ENCODE measurements at regions not wholly inside any gene's neighbourhood (a gene's known extent, or its start where the extent isn't known, plus 50 kb on each side); places are given as distances from the start of the nearest gene placed in this dataset.
"Not testable (repeated sequence)": the region's sequence is repeated elsewhere in the genome, so short reads cannot be mapped to it uniquely, and the experiment has no call there.

DNA sequence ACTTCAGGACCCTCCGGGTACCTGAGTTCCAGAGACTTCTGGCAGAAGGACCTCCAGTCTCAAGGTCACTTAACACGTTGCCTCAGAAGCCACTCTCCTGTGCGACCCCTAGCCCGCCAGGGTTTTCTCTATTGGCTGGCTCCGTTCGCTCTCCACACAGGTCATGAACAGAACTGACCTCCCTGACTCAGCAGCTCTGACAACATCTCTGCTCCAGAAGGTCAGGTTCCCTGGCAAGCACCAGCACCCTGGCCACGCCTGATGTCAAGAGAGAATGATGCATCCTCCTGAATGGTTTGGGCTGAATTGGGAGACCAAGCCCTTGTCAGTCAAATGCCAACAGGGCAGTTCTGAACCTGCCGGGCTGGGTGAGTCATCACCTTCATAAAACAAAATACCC lies 84.3 kb upstream of the TMEM45B start:
- DNase-seq = no peak

DNA sequence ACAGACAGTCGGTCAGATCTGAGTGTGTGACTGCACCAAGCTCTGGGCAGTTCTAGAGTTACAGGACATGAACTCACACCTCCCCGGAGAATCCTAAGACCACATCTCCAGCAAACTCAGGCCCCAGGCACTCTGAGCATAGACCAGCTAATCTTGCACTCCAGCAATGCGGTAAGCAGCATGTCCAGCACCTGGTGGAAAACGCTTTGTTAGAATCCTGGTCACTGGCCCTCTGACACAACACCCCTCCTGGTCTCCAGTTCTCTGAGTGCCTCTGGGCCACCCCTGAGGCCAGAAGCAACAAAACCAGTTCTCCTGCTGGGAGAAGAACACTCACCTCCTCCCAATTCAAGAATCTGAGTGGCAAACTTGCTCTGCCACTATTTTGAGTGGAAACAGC lies 82.7 kb upstream of the TMEM45B start:
- no peak for DNase-seq

DNA sequence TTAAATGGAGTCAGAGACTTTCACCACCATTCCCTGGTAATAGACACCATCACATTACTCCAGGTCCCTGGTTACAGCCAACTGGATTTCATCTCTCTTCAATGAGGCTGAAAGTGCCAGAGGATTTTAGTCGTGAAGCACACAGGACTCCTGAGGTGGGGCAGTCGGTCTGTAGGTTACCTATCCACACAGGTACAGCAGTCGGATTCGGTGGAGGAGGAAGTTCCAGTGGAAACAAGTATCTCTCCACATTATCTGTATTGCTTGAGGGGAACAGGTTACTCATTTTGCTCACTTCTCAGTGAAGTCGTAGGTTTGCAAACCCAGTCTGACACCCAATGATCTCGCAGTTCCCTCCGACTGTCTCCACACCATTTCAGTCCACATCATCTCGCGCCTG lies 82.3 kb upstream of the TMEM45B start:
- no peak for DNase-seq

DNA sequence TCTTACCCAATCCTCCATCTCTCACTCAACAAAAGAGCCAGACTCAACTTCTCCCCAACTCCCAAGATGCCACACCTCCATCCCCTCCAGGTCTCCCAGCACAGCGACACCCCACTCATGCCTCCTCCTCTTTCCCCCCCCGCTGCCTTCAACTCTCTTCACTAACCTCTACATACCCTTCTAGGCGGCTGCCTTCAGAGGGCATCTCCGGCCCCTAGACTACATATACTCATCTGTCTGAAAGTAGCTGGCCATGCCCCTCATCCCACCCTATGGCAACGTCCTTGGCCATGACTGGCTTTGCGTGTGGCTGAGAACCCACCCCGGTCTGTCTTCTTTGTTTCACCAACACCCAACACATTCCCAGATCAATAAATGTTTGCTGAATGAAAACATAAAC lies 81.7 kb upstream of the TMEM45B start:
- DNase-seq = no peak

DNA sequence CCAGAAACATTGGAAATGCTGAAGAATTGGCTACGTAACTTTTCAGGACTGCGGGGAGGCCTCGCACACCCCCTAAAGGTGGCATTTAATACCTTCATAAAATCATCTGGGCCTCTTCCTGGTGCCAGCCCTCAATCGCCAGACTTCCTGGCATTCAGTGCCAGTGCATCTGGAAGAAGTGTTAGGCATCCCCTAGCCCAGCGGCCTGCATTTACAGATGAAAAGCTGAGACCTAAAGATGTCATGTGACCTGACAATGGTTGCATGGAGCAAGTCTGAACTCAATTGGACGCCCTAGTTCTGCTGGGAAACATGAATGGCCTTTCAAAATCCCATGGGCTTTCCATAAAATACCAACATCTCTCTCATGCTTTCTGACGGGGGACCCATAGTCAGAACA lies 81.0 kb upstream of the TMEM45B start:
- no peak for DNase-seq

DNA sequence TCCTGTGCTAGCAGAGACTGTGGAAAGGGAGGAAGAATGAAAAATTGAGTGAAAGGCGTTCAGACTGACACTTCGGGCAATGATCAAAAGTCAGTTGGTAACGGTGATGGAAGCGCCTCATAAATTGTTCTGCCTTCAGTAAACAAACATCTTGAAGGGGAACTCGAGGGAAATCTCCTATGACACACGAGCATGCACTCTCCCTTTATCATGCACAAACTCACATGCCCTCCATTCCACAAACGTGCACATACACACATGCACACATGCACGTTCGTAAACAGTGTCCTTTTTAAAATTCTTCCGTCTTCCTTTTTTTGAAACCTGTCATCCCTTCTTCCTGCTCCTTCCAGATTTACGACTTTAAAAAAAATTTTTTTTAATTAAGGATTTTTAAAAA lies 77.8 kb upstream of the TMEM45B start:
- DNase-seq = no peak

DNA sequence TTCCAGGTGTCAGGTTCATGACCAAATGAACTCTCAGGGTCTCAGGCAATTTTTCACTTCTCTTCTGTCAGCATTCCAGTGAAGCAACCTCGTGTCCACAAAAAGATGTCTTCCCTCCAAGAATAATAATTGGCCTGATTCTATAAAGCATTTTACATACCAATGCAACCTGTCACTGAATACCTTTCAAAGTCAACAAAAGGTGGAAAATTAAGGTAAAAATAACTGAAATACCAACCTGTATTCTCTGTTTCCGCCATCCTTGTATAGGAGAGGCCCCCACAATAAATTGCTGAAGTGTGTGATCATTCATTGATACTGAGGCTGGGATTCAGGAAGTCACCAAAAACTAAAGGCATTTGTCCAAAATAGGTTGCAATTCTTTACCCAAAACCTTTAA lies 77.4 kb upstream of the TMEM45B start:
- no peak for DNase-seq

DNA sequence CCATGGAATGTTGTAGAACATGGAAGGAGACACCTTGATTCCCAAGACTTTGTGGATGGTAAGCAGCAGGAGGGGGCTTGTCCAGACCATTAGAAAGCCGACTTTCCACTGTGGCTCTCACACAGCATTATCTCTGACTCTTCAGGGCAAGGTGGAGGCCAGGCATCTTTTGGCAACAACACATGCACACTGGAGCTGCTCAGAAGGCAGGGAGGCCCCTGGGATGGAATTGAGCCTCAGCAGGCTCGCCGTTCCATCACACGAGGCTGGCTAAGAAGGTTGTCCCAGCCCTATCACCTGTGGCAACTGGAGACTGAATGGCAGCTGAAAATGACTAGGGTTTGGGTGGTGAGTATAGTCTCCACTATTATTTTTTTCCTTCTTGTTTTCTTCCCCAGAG lies 76.3 kb upstream of the TMEM45B start:
- DNase-seq = no peak

DNA sequence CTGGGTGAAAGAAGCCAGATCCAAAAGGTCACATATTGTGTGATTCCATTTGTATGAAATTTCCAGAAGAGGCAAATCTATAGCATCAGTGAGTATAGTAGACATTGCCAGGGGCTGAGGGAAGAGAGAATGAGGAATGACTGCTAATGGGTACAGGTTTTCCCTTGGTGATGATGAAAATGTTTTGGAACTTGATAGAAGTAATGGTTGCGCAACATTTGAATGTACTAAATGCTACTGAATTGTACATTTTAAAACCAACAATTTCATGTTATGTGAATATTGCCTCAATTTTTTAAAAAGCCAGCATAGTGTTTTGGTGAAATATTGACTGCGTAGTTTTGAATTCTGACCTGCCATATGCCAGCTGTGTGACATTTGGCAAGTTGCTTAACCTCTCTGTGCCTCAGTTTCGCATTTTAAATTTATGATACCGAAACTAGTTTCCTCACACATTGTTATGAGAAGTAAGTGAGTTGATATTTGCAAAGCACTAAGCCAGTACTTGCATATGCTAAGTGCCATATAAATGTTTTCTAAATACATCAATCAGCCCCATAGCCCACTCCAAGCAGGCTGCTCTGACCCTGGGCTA lies 75.4 kb upstream of the TMEM45B start:
- DNase-seq = no peak

DNA sequence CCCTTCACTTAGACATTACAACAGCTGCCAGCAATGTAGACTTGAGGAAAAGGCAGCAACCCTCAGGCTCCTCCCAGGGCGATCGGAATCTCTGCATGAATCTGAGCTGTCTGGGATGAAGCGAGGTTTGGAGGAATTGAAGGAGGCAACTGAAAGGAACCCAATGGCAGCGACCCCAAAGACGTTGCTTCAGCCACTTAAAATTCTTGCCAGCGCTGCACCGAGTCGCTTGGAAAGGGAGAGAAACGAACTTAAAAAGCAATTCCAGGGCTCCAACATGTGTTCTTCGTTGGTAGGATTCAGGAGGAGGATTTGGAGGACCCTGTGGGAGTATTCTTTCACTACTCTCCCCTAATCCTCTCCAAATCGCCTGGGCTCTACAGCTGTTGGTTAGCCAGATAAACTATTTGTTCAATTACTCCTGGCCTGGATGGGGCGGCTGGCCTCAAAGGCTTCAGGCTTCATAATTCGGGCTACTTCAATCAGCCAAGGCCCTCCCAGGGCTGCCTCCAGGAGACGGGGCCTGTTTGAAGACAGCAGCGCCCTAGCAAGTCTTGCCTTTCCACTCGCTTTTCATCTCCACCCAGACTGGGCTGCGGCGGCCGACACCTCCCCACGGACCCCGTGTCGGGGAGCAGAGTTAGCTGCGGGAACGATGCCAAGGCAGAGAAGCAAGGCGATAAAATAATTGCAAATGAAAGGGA lies 72.4 kb upstream of the TMEM45B start:
- no peak for DNase-seq

DNA sequence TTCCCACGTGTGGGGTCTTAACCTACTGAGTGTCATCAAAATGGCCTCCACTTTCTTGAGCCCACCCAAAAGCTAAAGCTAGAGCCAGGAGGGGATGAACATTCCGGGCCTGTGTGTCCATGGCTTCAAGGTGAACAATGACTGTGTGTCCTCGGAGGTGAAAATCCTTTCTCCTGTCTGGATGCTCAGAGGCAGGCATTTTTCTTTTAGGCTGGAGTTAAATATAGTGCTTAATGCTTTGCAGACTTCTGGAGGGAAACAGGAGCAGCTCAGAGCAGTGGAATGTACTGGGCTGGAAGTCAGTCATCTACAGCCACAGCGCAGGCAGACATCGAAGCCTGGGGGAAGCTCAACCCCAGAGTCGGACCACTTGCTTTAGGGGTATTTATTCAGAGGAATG lies 68.6 kb upstream of the TMEM45B start:
- DNase-seq = no peak

DNA sequence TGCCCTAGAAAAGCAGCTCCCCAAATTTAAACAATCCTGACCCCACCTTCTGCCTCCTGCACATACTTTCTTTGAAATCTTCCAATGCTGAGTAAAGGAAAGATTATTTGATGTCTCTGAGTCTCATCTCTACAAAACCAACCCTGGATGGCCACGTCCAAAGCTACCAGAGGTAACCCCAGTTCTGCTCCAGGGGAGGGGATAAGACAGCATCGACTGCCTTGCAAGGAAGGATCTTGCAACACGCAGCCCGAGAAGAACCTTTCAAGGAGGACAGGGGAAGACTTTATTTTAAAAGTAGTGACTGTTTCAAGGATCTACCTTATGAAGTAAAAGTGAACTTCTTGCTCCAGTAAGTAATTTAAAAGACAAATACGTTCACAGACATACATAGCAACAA lies 66.5 kb upstream of the TMEM45B start:
- DNase-seq = no peak

DNA sequence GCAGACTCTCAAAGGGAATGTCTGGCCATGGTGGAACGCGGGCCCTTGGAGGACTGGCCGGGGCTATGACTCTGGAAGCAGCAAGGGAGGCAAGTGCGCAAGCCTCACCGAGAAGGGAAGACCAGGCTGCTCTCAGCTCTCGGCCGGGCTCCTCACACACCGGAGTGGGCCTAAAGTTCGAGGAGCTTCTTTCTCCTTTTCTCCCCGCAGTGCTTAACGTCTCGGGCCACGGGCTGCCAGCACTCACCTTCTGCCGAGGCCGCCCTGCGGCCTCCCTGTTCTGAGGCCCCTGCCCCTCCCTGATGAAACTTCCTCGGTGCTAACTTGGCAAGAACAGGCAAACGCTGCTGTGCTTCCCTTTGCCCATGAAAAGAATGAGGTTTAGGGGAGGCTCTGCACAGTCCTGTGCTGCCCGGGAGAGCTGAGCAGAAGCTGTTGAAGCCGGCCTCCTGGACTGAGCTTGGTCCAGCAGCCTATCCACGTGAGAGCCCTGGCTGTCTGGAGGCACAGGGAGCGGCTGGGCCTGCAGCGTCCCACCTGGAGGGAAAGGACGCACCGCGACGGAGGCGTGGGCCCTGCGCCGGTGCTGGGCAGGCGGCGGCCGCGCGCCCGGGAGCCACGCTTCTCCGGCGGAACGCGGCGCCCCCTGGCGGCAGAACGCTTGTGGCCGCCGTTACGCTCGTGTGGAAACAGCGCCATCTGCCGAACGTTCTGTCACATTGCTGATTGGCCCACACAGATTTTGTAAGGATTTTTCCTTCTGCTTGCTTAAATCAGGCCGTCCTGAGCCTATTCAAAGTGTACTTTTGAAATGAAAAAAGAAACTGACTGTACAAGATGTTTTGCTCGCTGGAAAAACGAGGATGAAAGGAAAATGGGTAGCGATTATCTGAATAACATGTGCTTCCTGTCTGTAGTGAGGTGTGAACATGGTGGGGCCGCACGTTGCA lies 65.0 kb upstream of the TMEM45B start:
- peak; percentile 31 for DNase-seq

DNA sequence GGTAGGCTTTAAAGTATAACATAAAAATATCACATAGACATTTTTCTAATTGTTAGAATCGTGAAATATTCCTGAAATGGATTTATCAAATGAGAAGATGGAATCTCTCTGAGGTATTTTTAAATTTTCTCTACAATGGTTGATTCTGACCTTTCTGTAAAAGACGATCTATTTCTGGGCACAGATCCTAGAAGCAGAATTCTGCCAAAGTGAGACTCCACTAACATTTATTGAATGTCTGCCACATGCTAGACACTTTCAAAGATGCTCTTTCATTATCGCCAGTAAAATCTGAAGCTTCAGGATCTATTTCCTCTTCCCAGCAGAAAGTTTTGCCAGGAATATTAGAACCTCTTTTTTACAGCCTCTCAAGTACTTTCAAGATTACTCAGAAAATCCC lies 64.1 kb upstream of the TMEM45B start:
- DNase-seq = no peak

DNA sequence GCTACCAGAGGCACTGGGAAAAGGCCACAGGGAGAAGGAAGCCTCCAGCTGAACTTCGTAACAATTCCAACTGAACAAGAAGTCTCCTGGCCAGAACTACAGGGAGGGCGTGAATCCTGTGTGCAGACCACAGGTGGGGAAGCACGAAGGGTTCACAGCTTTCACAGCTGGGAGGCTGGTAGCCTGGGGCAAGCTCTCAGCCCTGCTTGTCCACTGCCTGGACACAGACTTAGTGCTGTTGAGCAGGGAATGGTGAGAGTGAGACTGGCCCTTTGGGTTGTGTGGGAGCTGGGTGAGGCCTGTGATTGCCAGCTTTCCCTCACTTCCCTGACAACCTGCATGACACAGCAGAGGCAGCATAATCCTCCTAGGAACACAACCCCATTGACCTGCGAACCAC lies 52.1 kb upstream of the TMEM45B start:
- not testable (repeated sequence) for DNase-seq

DNA sequence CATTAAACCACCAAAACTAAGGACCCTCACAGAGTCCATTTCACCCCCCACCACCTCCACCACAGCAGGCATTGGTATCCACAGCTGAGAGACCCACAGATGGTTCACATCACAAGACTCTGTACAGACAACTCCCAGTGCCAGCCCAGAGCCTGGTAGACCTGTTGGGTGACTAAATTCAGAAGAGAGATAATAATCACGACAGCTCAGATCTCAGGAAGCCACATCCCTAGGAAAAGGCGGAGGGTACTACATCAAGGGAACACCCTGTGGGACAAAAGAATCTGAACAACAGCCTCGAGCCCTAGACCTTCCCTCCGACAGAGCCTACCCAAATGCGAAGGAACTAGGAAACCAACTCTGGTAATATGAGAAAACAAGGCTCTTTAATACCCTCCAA lies 51.4 kb upstream of the TMEM45B start:
- not testable (repeated sequence) for DNase-seq

All from activated gamma-delta T cell (primary cell).